NB4 (cell line): ENCODE measurements at regions not wholly inside any gene's neighbourhood (a gene's known extent, or its start where the extent isn't known, plus 50 kb on each side); places are given as distances from the start of the nearest gene placed in this dataset.

Experiments
- CTCF ChIP-seq: IDR thresholded peaks from one replicate; pipeline ENCODE4 v1.5.1; 2012; ENCODE audit warnings: low read depth, low read length
- POLR2A ChIP-seq: IDR thresholded peaks from 2 replicates; pipeline ENCODE4 v1.6.1; 2011; ENCODE audit warnings: mild to moderate bottlenecking; ENCODE audit not compliant: insufficient read length; ENCODE audit errors: extremely low read depth

GRCh38 chr4:183790661-183791060 lies 114.4 kb upstream of the STOX2 start:
- TF ChIP-seq POLR2A, result no peak
- TF ChIP-seq CTCF, result no peak
